GM12872 (cell line): ENCODE measurements at regions not wholly inside any gene's neighbourhood (a gene's known extent, or its start where the extent isn't known, plus 50 kb on each side); places are given as distances from the start of the nearest gene placed in this dataset.

Experiments
- CTCF ChIP-seq: IDR thresholded peaks from 3 replicates; pipeline ENCODE4 v1.5.1; 2011; ENCODE audit warnings: low read depth, mild to moderate bottlenecking, low read length, moderate library complexity; ENCODE audit not compliant: insufficient read depth

DNA sequence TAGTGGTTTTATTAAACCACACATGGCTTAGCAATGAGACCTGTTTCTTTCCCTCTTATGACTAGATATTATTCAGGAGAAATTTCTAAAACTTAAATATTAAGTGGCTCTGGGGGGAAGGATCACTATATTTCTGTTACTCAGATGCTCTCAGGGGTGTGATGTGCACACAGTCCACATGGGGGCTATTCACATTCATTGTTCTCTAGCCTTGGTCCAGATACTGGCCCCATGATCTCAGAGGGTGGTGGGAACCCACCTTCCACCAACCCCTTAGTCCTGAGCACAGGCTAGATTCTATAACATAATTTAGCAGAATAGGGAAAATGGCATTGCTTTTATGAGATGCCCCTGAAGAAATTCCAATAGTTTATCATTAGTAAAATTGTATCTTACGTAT lies 149.0 kb upstream of the ST8SIA2 start:
- peak; percentile 34 for TF ChIP-seq CTCF

DNA sequence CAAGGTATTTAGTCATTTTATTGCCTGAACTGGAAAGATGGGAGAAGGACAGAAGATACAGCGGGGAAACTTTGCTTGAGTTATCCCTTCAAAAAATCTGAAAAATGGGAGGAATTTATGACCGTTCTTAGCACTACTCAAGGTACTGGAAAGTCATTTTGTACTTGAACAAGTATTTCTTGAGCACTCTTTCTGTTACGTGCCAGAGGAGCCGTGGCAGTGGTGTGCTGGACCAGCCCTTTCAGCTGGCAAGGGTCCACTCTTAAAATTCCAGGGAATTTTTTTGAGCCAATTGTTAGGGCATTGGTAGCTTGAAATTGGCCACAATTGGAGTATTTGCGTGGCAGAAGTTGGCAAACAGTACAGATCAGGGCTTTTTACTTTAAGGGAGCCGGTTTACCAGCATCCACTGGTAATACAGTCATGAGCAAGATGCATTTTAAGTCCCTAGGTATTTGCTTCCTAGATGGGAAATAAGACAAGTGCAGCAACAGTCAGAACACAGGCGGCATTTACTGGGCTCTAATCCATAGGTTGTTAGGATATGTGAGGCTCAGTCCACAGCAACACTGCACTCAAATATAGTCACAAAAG lies 145.9 kb upstream of the ST8SIA2 start:
- no peak for TF ChIP-seq CTCF

DNA sequence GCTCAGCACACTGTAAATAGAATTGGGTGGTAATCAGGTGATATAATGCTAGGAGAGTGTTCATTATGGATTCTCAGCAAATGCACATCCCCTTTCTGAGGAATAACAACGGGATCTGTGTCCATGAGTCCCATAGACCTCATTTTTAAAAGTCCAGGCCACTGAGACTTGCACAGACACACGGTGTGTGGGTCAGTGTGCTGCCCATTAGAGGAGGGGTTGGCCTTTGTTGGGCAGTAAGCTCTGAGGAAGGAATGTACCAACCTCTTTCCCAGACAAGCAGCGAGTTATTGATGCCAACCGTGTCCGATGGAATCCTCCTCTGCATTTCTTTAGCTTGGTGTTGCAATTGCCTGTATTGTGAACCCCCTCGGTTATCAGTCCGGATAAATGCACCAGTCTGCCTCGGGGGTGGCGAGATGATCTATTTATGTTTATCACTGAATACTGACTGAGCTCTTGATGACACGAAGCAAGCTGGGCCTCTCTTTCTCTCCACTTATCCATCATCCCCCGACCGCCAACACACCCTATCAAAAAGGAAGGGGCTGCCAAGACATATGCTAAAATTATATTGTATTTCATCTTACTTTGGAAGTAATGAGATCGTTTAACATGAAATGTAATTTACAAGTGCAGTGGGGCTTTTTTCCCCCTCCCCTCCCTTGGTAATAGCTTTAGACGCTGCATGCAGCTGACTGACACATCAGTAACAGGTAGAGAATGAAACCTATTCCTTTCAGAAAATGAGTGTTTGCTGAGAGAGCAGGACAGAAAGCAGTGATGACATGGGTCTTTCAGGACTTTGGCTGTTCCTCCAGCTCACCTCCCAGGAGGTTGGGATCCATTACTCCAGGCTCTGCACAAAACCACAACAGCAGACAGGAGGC lies 126.6 kb upstream of the ST8SIA2 start:
- no peak for TF ChIP-seq CTCF

DNA sequence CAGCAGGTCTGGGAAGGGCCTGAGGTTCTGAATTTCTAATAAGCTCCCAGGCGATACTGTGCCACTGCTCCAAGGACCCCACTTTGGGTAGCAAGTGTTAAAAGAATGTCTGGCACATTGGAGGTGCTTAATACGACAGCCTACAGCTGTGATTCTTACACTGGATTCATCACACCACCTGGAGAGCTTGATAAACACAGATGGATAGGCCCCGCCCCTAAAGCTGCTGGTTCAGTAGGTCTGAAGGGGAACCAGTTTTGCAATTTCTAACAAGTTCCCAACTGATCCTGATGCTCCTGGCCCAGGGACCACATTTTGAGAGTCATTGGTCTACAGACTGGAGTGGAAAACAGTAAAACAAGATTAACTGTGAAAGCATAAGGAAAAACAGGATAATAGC lies 124.8 kb upstream of the ST8SIA2 start:
- TF ChIP-seq CTCF = no peak

DNA sequence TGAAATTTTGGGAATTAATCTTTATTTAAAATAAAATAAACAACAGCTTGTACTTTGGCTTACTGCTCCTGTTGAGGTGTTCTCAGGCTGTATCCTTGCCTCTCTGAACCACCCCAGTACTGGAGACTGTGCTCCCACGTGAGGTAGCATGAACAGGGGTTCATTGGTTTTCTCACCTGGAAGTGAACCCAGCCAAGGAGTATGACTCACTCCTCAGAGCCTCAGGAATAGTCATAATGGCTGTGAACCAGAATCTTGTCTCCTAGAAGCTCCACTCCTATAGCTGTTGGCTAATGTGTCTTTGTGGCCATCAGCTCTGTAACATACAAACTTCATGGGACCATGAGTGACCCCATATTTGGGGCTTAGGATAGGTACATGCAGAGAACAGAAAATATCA lies 122.5 kb upstream of the ST8SIA2 start:
- TF ChIP-seq CTCF = no peak

DNA sequence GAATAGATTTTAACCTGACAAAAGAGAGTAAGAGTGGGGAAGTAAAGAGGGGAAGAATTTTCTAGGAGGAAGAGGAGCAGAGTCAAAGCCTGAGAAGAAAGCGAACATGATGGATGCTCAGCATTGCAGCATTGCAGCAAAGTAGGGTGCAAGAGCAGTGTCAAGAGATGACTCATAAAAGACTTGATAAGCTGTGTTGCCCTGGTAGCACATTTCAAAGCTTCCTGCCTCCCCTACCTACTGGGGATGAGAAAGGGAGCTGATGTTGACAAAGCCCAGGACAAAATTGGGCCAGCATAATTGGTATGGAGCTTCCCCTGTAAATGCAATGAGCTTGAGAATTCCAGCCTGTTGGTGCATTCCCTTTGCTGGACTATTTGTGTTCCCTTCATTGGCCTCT lies 121.6 kb upstream of the ST8SIA2 start:
- no peak for TF ChIP-seq CTCF

- TF ChIP-seq CTCF = no peak
Measured at GRCh38 chr15:92273286-92273685, 120.4 kb upstream of the ST8SIA2 start.
